ENCODE measurements at regions not wholly inside any gene's neighbourhood (a gene's known extent, or its start where the extent isn't known, plus 50 kb on each side); places are given as distances from the start of the nearest gene placed in this dataset.

- no peak for TF ChIP-seq GLIS3 (CRISPR knock-in tag; IDR thresholded peaks at IDR 0.05)
- TF ChIP-seq OSR1 (CRISPR knock-in tag; IDR thresholded peaks at IDR 0.05) = no peak
- TF ChIP-seq, protein P1, sequence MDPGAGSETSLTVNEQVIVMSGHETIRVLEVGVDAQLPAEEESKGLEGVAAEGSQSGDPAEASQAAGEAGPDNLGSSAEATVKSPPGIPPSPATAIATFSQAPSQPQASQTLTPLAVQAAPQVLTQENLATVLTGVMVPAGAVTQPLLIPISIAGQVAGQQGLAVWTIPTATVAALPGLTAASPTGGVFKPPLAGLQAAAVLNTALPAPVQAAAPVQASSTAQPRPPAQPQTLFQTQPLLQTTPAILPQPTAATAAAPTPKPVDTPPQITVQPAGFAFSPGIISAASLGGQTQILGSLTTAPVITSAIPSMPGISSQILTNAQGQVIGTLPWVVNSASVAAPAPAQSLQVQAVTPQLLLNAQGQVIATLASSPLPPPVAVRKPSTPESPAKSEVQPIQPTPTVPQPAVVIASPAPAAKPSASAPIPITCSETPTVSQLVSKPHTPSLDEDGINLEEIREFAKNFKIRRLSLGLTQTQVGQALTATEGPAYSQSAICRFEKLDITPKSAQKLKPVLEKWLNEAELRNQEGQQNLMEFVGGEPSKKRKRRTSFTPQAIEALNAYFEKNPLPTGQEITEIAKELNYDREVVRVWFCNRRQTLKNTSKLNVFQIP (CRISPR knock-in tag; IDR thresholded peaks at IDR 0.05; ENCODE audit: borderline replicate concordance, low read depth) = no peak
- TF ChIP-seq BACH2 (CRISPR knock-in tag; IDR thresholded peaks at IDR 0.05; ENCODE audit: borderline replicate concordance) = no peak
- TF ChIP-seq ZFP3 (CRISPR knock-in tag; IDR thresholded peaks at IDR 0.05) = no peak
- TF ChIP-seq ESRRG (CRISPR knock-in tag; IDR thresholded peaks at IDR 0.05) = no peak
- TF ChIP-seq, protein P2, sequence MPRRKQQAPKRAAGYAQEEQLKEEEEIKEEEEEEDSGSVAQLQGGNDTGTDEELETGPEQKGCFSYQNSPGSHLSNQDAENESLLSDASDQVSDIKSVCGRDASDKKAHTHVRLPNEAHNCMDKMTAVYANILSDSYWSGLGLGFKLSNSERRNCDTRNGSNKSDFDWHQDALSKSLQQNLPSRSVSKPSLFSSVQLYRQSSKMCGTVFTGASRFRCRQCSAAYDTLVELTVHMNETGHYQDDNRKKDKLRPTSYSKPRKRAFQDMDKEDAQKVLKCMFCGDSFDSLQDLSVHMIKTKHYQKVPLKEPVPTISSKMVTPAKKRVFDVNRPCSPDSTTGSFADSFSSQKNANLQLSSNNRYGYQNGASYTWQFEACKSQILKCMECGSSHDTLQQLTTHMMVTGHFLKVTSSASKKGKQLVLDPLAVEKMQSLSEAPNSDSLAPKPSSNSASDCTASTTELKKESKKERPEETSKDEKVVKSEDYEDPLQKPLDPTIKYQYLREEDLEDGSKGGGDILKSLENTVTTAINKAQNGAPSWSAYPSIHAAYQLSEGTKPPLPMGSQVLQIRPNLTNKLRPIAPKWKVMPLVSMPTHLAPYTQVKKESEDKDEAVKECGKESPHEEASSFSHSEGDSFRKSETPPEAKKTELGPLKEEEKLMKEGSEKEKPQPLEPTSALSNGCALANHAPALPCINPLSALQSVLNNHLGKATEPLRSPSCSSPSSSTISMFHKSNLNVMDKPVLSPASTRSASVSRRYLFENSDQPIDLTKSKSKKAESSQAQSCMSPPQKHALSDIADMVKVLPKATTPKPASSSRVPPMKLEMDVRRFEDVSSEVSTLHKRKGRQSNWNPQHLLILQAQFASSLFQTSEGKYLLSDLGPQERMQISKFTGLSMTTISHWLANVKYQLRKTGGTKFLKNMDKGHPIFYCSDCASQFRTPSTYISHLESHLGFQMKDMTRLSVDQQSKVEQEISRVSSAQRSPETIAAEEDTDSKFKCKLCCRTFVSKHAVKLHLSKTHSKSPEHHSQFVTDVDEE (CRISPR knock-in tag; IDR thresholded peaks at IDR 0.05) = no peak
- no peak for TF ChIP-seq ZNF8 (CRISPR knock-in tag; IDR thresholded peaks at IDR 0.05)
- TF ChIP-seq, protein P3, sequence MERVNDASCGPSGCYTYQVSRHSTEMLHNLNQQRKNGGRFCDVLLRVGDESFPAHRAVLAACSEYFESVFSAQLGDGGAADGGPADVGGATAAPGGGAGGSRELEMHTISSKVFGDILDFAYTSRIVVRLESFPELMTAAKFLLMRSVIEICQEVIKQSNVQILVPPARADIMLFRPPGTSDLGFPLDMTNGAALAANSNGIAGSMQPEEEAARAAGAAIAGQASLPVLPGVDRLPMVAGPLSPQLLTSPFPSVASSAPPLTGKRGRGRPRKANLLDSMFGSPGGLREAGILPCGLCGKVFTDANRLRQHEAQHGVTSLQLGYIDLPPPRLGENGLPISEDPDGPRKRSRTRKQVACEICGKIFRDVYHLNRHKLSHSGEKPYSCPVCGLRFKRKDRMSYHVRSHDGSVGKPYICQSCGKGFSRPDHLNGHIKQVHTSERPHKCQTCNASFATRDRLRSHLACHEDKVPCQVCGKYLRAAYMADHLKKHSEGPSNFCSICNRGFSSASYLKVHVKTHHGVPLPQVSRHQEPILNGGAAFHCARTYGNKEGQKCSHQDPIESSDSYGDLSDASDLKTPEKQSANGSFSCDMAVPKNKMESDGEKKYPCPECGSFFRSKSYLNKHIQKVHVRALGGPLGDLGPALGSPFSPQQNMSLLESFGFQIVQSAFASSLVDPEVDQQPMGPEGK (CRISPR knock-in tag; IDR thresholded peaks at IDR 0.05; ENCODE audit: borderline replicate concordance) = no peak
- no peak for TF ChIP-seq ZNF70 (CRISPR knock-in tag; IDR thresholded peaks at IDR 0.05)
- no peak for TF ChIP-seq ZC3H10 (CRISPR knock-in tag; IDR thresholded peaks at IDR 0.05)
- TF ChIP-seq RARB (CRISPR knock-in tag; IDR thresholded peaks at IDR 0.05) = no peak
- no peak for TF ChIP-seq ZFP30 (CRISPR knock-in tag; IDR thresholded peaks at IDR 0.05)
- no peak for TF ChIP-seq PPARA (CRISPR knock-in tag; IDR thresholded peaks at IDR 0.05; ENCODE audit: borderline replicate concordance)
Measured at GRCh38 chr9:111193095-111193494, 136.9 kb downstream of the OR2K2 start.

All from SK-N-SH treated with all-trans-retinoic acid at 6 μM for 48 hours (cell line).